Pulmonary artery endothelial cell (primary cell): ENCODE measurements at regions not wholly inside any gene's neighbourhood (a gene's known extent, or its start where the extent isn't known, plus 50 kb on each side); places are given as distances from the start of the nearest gene placed in this dataset.
"Not testable (repeated sequence)": the region's sequence is repeated elsewhere in the genome, so short reads cannot be mapped to it uniquely, and the experiment has no call there.

Experiments
- DNase-seq: peaks from one replicate; pipeline ENCODE4 v3.0.0-alpha.2; 2011; ENCODE audit warnings: low read depth, low spot score

- DNase-seq = no peak
Measured at GRCh38 chr5:1637639-1638481, 114.1 kb upstream of the LPCAT1 start.

- DNase-seq = no peak
Measured at GRCh38 chr5:1636981-1637638, 113.3 kb upstream of the LPCAT1 start.

- not testable (repeated sequence) for DNase-seq
Measured at GRCh38 chr5:1636208-1636770, 112.5 kb upstream of the LPCAT1 start.

GRCh38 chr5:1635477-1635876, 111.7 kb upstream of the LPCAT1 start:
- not testable (repeated sequence) for DNase-seq

- no peak for DNase-seq
Measured at GRCh38 chr5:1634337-1634661, 110.5 kb upstream of the LPCAT1 start.

- no peak for DNase-seq
Measured at GRCh38 chr5:1633605-1634336, 110.0 kb upstream of the LPCAT1 start.

GRCh38 chr5:1631004-1631403, 107.2 kb upstream of the LPCAT1 start:
- DNase-seq = not testable (repeated sequence)

GRCh38 chr5:1626397-1626796, 102.6 kb upstream of the LPCAT1 start:
- not testable (repeated sequence) for DNase-seq

GRCh38 chr5:1619531-1619930, 95.8 kb upstream of the LPCAT1 start:
- DNase-seq = not testable (repeated sequence)

GRCh38 chr5:1618296-1618865, 94.6 kb upstream of the LPCAT1 start:
- not testable (repeated sequence) for DNase-seq

GRCh38 chr5:1617236-1617755, 93.5 kb upstream of the LPCAT1 start:
- not testable (repeated sequence) for DNase-seq

GRCh38 chr5:1613515-1613914, 89.8 kb upstream of the LPCAT1 start:
- not testable (repeated sequence) for DNase-seq

GRCh38 chr5:1610526-1610925, 86.8 kb upstream of the LPCAT1 start:
- not testable (repeated sequence) for DNase-seq

GRCh38 chr5:1609111-1609510, 85.4 kb upstream of the LPCAT1 start:
- not testable (repeated sequence) for DNase-seq

- not testable (repeated sequence) for DNase-seq
Measured at GRCh38 chr5:1608336-1608735, 84.6 kb upstream of the LPCAT1 start.

- DNase-seq = not testable (repeated sequence)
Measured at GRCh38 chr5:1606951-1607350, 83.2 kb upstream of the LPCAT1 start.

- not testable (repeated sequence) for DNase-seq
Measured at GRCh38 chr5:1603916-1604315, 80.2 kb upstream of the LPCAT1 start.

GRCh38 chr5:1601565-1601964, 77.8 kb upstream of the LPCAT1 start:
- DNase-seq = not testable (repeated sequence)

GRCh38 chr5:1598950-1599737, 75.4 kb upstream of the LPCAT1 start:
- not testable (repeated sequence) for DNase-seq

GRCh38 chr5:1597093-1597473, 73.3 kb upstream of the LPCAT1 start:
- not testable (repeated sequence) for DNase-seq
